RWPE2 (cell line): ENCODE measurements at regions not wholly inside any gene's neighbourhood (a gene's known extent, or its start where the extent isn't known, plus 50 kb on each side); places are given as distances from the start of the nearest gene placed in this dataset.

Source experiments
- ATAC-seq: fragments of 200-7000 bp; cut with Tn5 transposase; 3 replicates; pipeline ENCODE4 v1.9.1; 2021; ENCODE audit warnings: low read depth
- DNase-seq: peaks from one replicate; pipeline ENCODE4 v3.0.0-alpha.2; 2020; ENCODE audit warnings: low spot score
- H3K27ac ChIP-seq: fragments of 450-650 bp; 2 replicates; pipeline ENCODE4 v1.5.1; 2017; ENCODE audit warnings: mild to moderate bottlenecking; ENCODE audit not compliant: poor library complexity, severe bottlenecking
- H3K27me3 ChIP-seq: fragments of 250-450 bp; sonication (Bioruptor Pico); 2 replicates; pipeline ENCODE4 v1.5.1; 2021; ENCODE audit warnings: mild to moderate bottlenecking, moderate library complexity; ENCODE audit not compliant: insufficient read depth, poor library complexity, severe bottlenecking
- H3K36me3 ChIP-seq: fragments of 250-450 bp; sonication (Bioruptor Pico); 2 replicates; pipeline ENCODE4 v1.5.1; 2020; ENCODE audit warnings: low read depth, mild to moderate bottlenecking, moderate library complexity
- H3K4me1 ChIP-seq: fragments of 250-450 bp; sonication (Bioruptor Pico); 2 replicates; pipeline ENCODE4 v1.5.1; 2021; ENCODE audit warnings: mild to moderate bottlenecking, moderate library complexity; ENCODE audit not compliant: insufficient read depth, poor library complexity, severe bottlenecking
- H3K4me3 ChIP-seq: fragments of 250-450 bp; sonication (Bioruptor Pico); 2 replicates; pipeline ENCODE4 v1.5.1; 2021; ENCODE audit warnings: mild to moderate bottlenecking, moderate library complexity; ENCODE audit not compliant: severe bottlenecking
- H3K9me3 ChIP-seq: fragments of 250-450 bp; sonication (Bioruptor Pico); 2 replicates; pipeline ENCODE4 v1.5.1; 2021; ENCODE audit warnings: mild to moderate bottlenecking, moderate library complexity; ENCODE audit not compliant: severe bottlenecking
- TF ChIP-seq, protein P1 (sequence below): fragments of 450-650 bp; IDR thresholded peaks from one replicate; pipeline ENCODE4 v1.5.1; 2017; ENCODE audit warnings: mild to moderate bottlenecking, moderate library complexity; ENCODE audit not compliant: poor library complexity, severe bottlenecking

- H3K36me3 ChIP-seq: no peaks in the 10 kb centered on the region
Observed at GRCh38 chr3:67744699-67745098, 90.3 kb upstream of the SUCLG2 start.

DNA sequence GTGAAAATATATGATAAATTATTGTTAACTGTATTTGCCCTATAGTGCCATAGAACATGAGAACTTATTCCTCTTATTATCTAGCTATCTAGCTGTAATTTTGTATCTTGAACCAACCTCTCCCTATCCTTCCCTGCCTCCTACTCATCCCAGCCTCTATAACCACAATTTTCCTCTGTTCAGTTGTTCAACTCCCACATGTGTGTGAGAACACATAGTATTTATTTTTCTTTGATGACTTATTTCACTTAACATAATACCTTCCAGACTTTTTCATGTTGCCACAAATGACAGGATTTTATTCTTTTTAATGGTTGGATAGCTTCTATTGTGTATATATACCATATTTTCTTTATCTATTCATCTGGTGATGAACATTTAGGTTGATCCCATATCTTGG lies 85.4 kb upstream of the SUCLG2 start:
- no peaks in the 10 kb centered on the region for H3K9me3 ChIP-seq

More at GRCh38 chr3:67744699-67745098, 90.3 kb upstream of the SUCLG2 start:
- DNase-seq: no peak
- Histone ChIP-seq H3K4me1 (no peaks in the 10 kb centered on the region), H3K4me3 (no peak overlapping the region), H3K9me3 (no peaks in the 10 kb centered on the region), H3K27ac (no peak overlapping the region), H3K27me3 (no peaks in the 10 kb centered on the region)
- no peak for ATAC-seq
- TF ChIP-seq, protein P1, sequence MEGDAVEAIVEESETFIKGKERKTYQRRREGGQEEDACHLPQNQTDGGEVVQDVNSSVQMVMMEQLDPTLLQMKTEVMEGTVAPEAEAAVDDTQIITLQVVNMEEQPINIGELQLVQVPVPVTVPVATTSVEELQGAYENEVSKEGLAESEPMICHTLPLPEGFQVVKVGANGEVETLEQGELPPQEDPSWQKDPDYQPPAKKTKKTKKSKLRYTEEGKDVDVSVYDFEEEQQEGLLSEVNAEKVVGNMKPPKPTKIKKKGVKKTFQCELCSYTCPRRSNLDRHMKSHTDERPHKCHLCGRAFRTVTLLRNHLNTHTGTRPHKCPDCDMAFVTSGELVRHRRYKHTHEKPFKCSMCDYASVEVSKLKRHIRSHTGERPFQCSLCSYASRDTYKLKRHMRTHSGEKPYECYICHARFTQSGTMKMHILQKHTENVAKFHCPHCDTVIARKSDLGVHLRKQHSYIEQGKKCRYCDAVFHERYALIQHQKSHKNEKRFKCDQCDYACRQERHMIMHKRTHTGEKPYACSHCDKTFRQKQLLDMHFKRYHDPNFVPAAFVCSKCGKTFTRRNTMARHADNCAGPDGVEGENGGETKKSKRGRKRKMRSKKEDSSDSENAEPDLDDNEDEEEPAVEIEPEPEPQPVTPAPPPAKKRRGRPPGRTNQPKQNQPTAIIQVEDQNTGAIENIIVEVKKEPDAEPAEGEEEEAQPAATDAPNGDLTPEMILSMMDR: no peak

DNA sequence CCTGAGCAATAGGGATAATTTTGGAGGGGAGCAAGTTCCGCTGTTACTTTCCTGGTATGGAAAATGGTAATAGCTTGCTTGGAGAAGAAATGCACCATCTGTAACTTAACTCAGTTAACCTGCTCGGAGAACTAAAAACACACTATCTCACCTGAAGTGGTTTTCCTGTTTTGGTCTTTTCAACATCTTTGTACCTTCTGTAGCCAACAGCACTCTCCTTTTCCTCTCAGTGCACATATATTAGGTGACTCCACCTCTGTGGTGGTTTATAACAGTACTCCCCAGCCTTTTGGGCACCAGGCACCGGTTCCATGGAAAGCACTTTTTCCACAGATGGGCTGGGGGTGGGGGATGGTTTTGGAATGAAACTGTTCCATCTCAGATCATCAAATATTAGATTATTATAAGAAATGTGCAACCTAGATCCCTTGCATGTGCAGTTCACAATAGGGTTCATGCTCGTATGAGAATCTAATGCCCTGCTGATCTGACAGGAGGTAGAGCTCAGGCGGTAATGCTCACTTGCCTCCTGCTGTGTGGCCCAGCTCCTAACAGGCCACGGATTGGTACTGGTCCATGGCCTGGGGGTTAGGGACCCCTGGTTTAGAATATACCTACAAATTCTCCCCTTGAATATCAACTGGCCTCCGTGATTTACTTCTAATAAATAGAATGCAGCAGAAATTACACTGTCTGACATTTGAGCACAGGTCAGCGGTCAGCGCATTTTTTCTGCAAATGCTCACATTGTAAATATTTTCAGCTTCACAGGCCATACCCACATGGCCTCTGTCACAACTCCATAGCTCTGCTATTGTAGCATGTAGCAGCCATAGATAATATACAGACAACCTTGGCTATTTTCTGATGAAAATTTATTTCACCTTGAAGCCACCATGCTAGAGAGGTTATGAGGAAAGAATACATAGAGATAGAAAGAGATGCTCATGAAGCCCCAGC lies 83.8 kb upstream of the SUCLG2 start:
- no peaks in the 10 kb centered on the region for H3K4me1 ChIP-seq
- no peak overlapping the region for H3K4me3 ChIP-seq
- H3K36me3 ChIP-seq: no peaks in the 10 kb centered on the region
- no peaks in the 10 kb centered on the region for H3K27me3 ChIP-seq
- H3K27ac ChIP-seq: no peak overlapping the region
- TF ChIP-seq, protein P1: no peak
- no peaks in the 10 kb centered on the region for H3K9me3 ChIP-seq
- DNase-seq (no peak), ATAC-seq (no peak)

More for the DNA sequence above, 85.4 kb upstream of the SUCLG2 start:
- H3K36me3 ChIP-seq: no peaks in the 10 kb centered on the region
- no peak overlapping the region for H3K27ac ChIP-seq
- no peaks in the 10 kb centered on the region for H3K4me1 ChIP-seq
- H3K27me3 ChIP-seq: no peaks in the 10 kb centered on the region
- no peak overlapping the region for H3K4me3 ChIP-seq
- TF ChIP-seq, protein P1: no peak
- ATAC-seq (no peak), DNase-seq (no peak)

GRCh38 chr3:67737140-67737539 lies 82.7 kb upstream of the SUCLG2 start:
- ATAC-seq: no peak
- no peak overlapping the region for H3K4me3 ChIP-seq
- no peaks in the 10 kb centered on the region for H3K4me1 ChIP-seq

More at GRCh38 chr3:67737140-67737539, 82.7 kb upstream of the SUCLG2 start:
- Histone ChIP-seq H3K27ac (no peak overlapping the region), H3K36me3 (no peaks in the 10 kb centered on the region), H3K9me3 (no peaks in the 10 kb centered on the region), H3K27me3 (no peaks in the 10 kb centered on the region)
- TF ChIP-seq, protein P1: no peak
- DNase-seq: no peak
